Esophagus (tissue), 2 donors: ENCODE measurements at regions not wholly inside any gene's neighbourhood (a gene's known extent, or its start where the extent isn't known, plus 50 kb on each side); places are given as distances from the start of the nearest gene placed in this dataset.

Source experiments
- H3K27ac ChIP-seq, 2 donors: one replicate each; pipeline ENCODE4 v1.5.1; 2013; ENCODE audit warnings: low read depth in 2 of 2, mild to moderate bottlenecking in 2 of 2, inconsistent platforms in 1 of 2, low read length in 1 of 2, moderate library complexity in 1 of 2
- H3K27me3 ChIP-seq, 2 donors: one replicate each; pipeline ENCODE4 v1.6.1; 2013; ENCODE audit warnings: low read length in 2 of 2, control low read depth in 1 of 2, mild to moderate bottlenecking in 1 of 2; ENCODE audit not compliant: insufficient read depth in 2 of 2, control insufficient read depth in 1 of 2
- H3K36me3 ChIP-seq, 2 donors: one replicate each; pipeline ENCODE4 v1.6.1; 2013; ENCODE audit warnings: low read length in 1 of 2; ENCODE audit not compliant: control insufficient read depth in 2 of 2, insufficient read depth in 2 of 2
- H3K4me1 ChIP-seq, 2 donors: one replicate each; pipeline ENCODE4 v1.6.1; 2013; ENCODE audit warnings: low read length in 1 of 2; ENCODE audit not compliant: control insufficient read depth in 2 of 2, insufficient read depth in 2 of 2
- H3K4me3 ChIP-seq, 2 donors: one replicate each; pipeline ENCODE4 v1.5.1; 2013; ENCODE audit warnings: low read length in 2 of 2, mild to moderate bottlenecking in 2 of 2, low read depth in 1 of 2, moderate library complexity in 1 of 2
- H3K9me3 ChIP-seq, 2 donors: one replicate each; pipeline ENCODE4 v1.6.1; 2013; ENCODE audit warnings: mild to moderate bottlenecking in 2 of 2, low read depth in 1 of 2, low read length in 1 of 2, moderate library complexity in 1 of 2; ENCODE audit not compliant: control insufficient read depth in 2 of 2, insufficient read depth in 1 of 2
- WGBS, 2 donors: extraction: QIAGEN DNeasy Blood & Tissue Kit; methylation state at CpG; one replicate each; pipeline ENCODE4 v1.1.7; 2013; 5-methylcytosine and 5-hydroxymethylcytosine counted together
- donor health status: healthy with polysubstance abuse.
- donor health status: Bipolar disorder and iron deficiency.

- no peaks in the 10 kb centered on the region for H3K4me1 ChIP-seq
- no peaks in the 10 kb centered on the region for H3K9me3 ChIP-seq
- 54 to 59% methylated on average over 3 of the region's 3 CpGs for WGBS, 2 donors
- H3K27ac ChIP-seq: no peak overlapping the region
- H3K27me3 ChIP-seq: no peaks in the 10 kb centered on the region
- no peak overlapping the region for H3K4me3 ChIP-seq
- no peaks in the 10 kb centered on the region for H3K36me3 ChIP-seq
These were observed 116.1 kb downstream of the CCDC34 start for GRCh38 chr11:27246925-27247324.

- Histone ChIP-seq H3K4me1 (no peaks in the 10 kb centered on the region), H3K27me3 (no peaks in the 10 kb centered on the region), H3K4me3 (no peak overlapping the region), H3K36me3 (no peaks in the 10 kb centered on the region), H3K27ac (no peak overlapping the region), H3K9me3 (no peaks in the 10 kb centered on the region)
These were observed 118.1 kb downstream of the CCDC34 start for GRCh38 chr11:27244900-27245299.

GRCh38 chr11:27242591-27242990 is 120.4 kb downstream of the CCDC34 start:
- H3K27me3 ChIP-seq: no peaks in the 10 kb centered on the region
- no peak overlapping the region for H3K4me3 ChIP-seq
- no peak overlapping the region for H3K27ac ChIP-seq
- no peaks in the 10 kb centered on the region for H3K36me3 ChIP-seq
- no peaks in the 10 kb centered on the region for H3K4me1 ChIP-seq
- no peaks in the 10 kb centered on the region for H3K9me3 ChIP-seq
- WGBS, 2 donors: 48 to 53% methylated on average over 1 of the region's 1 CpG

GRCh38 chr11:27241311-27242122 is 121.5 kb downstream of the CCDC34 start:
- H3K9me3 ChIP-seq: no peaks in the 10 kb centered on the region
- no peaks in the 10 kb centered on the region for H3K4me1 ChIP-seq
- H3K4me3 ChIP-seq: no peak overlapping the region
- H3K36me3 ChIP-seq: no peaks in the 10 kb centered on the region
- no peaks in the 10 kb centered on the region for H3K27me3 ChIP-seq
- H3K27ac ChIP-seq: no peak overlapping the region
- 63 to 70% methylated on average over 2 of the region's 2 CpGs for WGBS, 2 donors

GRCh38 chr11:27239305-27239942 is 123.6 kb downstream of the CCDC34 start:
- Histone ChIP-seq H3K27ac (no peak overlapping the region), H3K9me3 (no peaks in the 10 kb centered on the region), H3K4me1 (no peaks in the 10 kb centered on the region), H3K36me3 (no peaks in the 10 kb centered on the region), H3K4me3 (no peak overlapping the region), H3K27me3 (no peaks in the 10 kb centered on the region)
- WGBS, 2 donors: 39 to 53% methylated on average over 7 of the region's 7 CpGs

GRCh38 chr11:27238811-27239210 is 124.2 kb downstream of the CCDC34 start:
- H3K27ac ChIP-seq: no peak overlapping the region
- no peaks in the 10 kb centered on the region for H3K27me3 ChIP-seq
- no peak overlapping the region for H3K4me3 ChIP-seq
- no peaks in the 10 kb centered on the region for H3K4me1 ChIP-seq
- no peaks in the 10 kb centered on the region for H3K9me3 ChIP-seq
- H3K36me3 ChIP-seq: no peaks in the 10 kb centered on the region

- Histone ChIP-seq H3K36me3 (no peaks in the 10 kb centered on the region), H3K9me3 (no peaks in the 10 kb centered on the region), H3K4me1 (no peaks in the 10 kb centered on the region), H3K27ac (no peak overlapping the region), H3K4me3 (no peak overlapping the region), H3K27me3 (no peaks in the 10 kb centered on the region)
These were observed 125.4 kb downstream of the CCDC34 start for GRCh38 chr11:27237643-27238042.

- WGBS, 2 donors: 50 to 54% methylated on average over 2 of the region's 2 CpGs
- Histone ChIP-seq H3K4me1 (no peaks in the 10 kb centered on the region), H3K27ac (no peak overlapping the region), H3K27me3 (no peaks in the 10 kb centered on the region), H3K36me3 (no peaks in the 10 kb centered on the region), H3K9me3 (no peaks in the 10 kb centered on the region), H3K4me3 (no peak overlapping the region)
These were observed 128.1 kb downstream of the CCDC34 start for GRCh38 chr11:27234961-27235360.

- Histone ChIP-seq H3K4me3 (no peak overlapping the region), H3K9me3 (no peaks in the 10 kb centered on the region), H3K4me1 (no peaks in the 10 kb centered on the region), H3K27me3 (no peaks in the 10 kb centered on the region), H3K36me3 (no peaks in the 10 kb centered on the region), H3K27ac (no peak overlapping the region)
- WGBS, 2 donors: 76 to 82% methylated on average over 10 of the region's 10 CpGs
These were observed 128.9 kb downstream of the CCDC34 start for GRCh38 chr11:27234043-27234668.

- Histone ChIP-seq H3K27me3 (no peaks in the 10 kb centered on the region), H3K9me3 (no peaks in the 10 kb centered on the region), H3K36me3 (no peaks in the 10 kb centered on the region), H3K27ac (no peak overlapping the region), H3K4me1 (no peaks in the 10 kb centered on the region), H3K4me3 (no peak overlapping the region)
- WGBS, 2 donors: 87 to 91% methylated on average over 3 of the region's 3 CpGs
These were observed 129.4 kb downstream of the CCDC34 start for GRCh38 chr11:27233654-27234042.
